SU-DHL-6 (cell line): ENCODE measurements at regions not wholly inside any gene's neighbourhood (a gene's known extent, or its start where the extent isn't known, plus 50 kb on each side); places are given as distances from the start of the nearest gene placed in this dataset.

Experiments
- CTCF ChIP-seq: fragments of 200-600 bp; sonication (generic); IDR thresholded peaks from one replicate; pipeline ENCODE4 v1.5.1; 2017; ENCODE audit warnings: antibody characterized with exemption, mild to moderate bottlenecking, low read length, moderate library complexity; ENCODE audit not compliant: insufficient read depth, poor library complexity, severe bottlenecking
- EZH2phosphoT487 ChIP-seq: fragments of 200-600 bp; sonication (generic), shearing (Covaris generic); conservative IDR thresholded peaks from 2 replicates; pipeline ENCODE4 v1.6.1; 2018; ENCODE audit warnings: mild to moderate bottlenecking, antibody characterized with exemption, low read length, moderate library complexity, mixed read lengths

GRCh38 chr9:75239176-75239575 is 150.9 kb downstream of the OSTF1 start:
- TF ChIP-seq CTCF (no peak), EZH2phosphoT487 (no peak)
